ENCODE measurements at regions not wholly inside any gene's neighbourhood (a gene's known extent, or its start where the extent isn't known, plus 50 kb on each side); places are given as distances from the start of the nearest gene placed in this dataset.

GRCh38 chr11:131033151-131033651, 116.9 kb upstream of the SNX19 start:
- Mint-ChIP-seq H3K9me3 (no peaks in the 10 kb centered on the region), H3K36me3 (ENCODE audit: low read depth) (no peaks in the 10 kb centered on the region), H3K4me3 (no peak overlapping the region), H3K4me1 (ENCODE audit: low read depth) (no peaks in the 10 kb centered on the region), H3K27ac (no peak overlapping the region), H3K27me3 (no peaks in the 10 kb centered on the region)
- intact Hi-C loops (cut with micrococcal nuclease): no loop called here

- no peaks in the 10 kb centered on the region for H3K9me3 Mint-ChIP-seq
- no peak overlapping the region for H3K27ac Mint-ChIP-seq
- H3K27me3 Mint-ChIP-seq: peaks cover 1% of the 10 kb centered on the region
- no peaks in the 10 kb centered on the region for H3K4me1 Mint-ChIP-seq (ENCODE audit: low read depth)
- no peaks in the 10 kb centered on the region for H3K36me3 Mint-ChIP-seq (ENCODE audit: low read depth)
- intact Hi-C loops (cut with micrococcal nuclease): no loop called here
- no peak overlapping the region for H3K4me3 Mint-ChIP-seq
These were observed 120.2 kb upstream of the SNX19 start for GRCh38 chr11:131036514-131036913.

- peaks cover 1% of the 10 kb centered on the region for H3K27me3 Mint-ChIP-seq
- H3K27ac Mint-ChIP-seq: no peak overlapping the region
- no peaks in the 10 kb centered on the region for H3K4me1 Mint-ChIP-seq (ENCODE audit: low read depth)
- intact Hi-C loops (cut with micrococcal nuclease): no loop called here
- no peaks in the 10 kb centered on the region for H3K9me3 Mint-ChIP-seq
- no peaks in the 10 kb centered on the region for H3K36me3 Mint-ChIP-seq (ENCODE audit: low read depth)
- H3K4me3 Mint-ChIP-seq: no peak overlapping the region
These were observed 121.6 kb upstream of the SNX19 start for GRCh38 chr11:131037873-131038272.

- no peak overlapping the region for H3K27ac Mint-ChIP-seq
- no peaks in the 10 kb centered on the region for H3K9me3 Mint-ChIP-seq
- no peaks in the 10 kb centered on the region for H3K4me1 Mint-ChIP-seq (ENCODE audit: low read depth)
- peaks cover 1% of the 10 kb centered on the region for H3K27me3 Mint-ChIP-seq
- H3K4me3 Mint-ChIP-seq: no peak overlapping the region
- no peaks in the 10 kb centered on the region for H3K36me3 Mint-ChIP-seq (ENCODE audit: low read depth)
- intact Hi-C loops (cut with micrococcal nuclease): no loop called here
These were observed 122.3 kb upstream of the SNX19 start for GRCh38 chr11:131038597-131038996.

GRCh38 chr11:131041331-131042040, 125.2 kb upstream of the SNX19 start:
- H3K36me3 Mint-ChIP-seq (ENCODE audit: low read depth): no peaks in the 10 kb centered on the region
- H3K27ac Mint-ChIP-seq: no peak overlapping the region
- H3K4me1 Mint-ChIP-seq (ENCODE audit: low read depth): no peaks in the 10 kb centered on the region
- peaks cover 1% of the 10 kb centered on the region for H3K27me3 Mint-ChIP-seq
- intact Hi-C loops (cut with micrococcal nuclease): no loop called here
- H3K9me3 Mint-ChIP-seq: no peaks in the 10 kb centered on the region
- no peak overlapping the region for H3K4me3 Mint-ChIP-seq

- no peaks in the 10 kb centered on the region for H3K4me1 Mint-ChIP-seq (ENCODE audit: low read depth)
- H3K27me3 Mint-ChIP-seq: peaks cover 1% of the 10 kb centered on the region
- H3K27ac Mint-ChIP-seq: no peak overlapping the region
- H3K4me3 Mint-ChIP-seq: no peak overlapping the region
- H3K36me3 Mint-ChIP-seq (ENCODE audit: low read depth): no peaks in the 10 kb centered on the region
- intact Hi-C loops (cut with micrococcal nuclease): no loop called here
- no peaks in the 10 kb centered on the region for H3K9me3 Mint-ChIP-seq
These were observed 125.7 kb upstream of the SNX19 start for GRCh38 chr11:131042041-131042390.

- no peaks in the 10 kb centered on the region for H3K36me3 Mint-ChIP-seq (ENCODE audit: low read depth)
- H3K27me3 Mint-ChIP-seq: peaks cover 1% of the 10 kb centered on the region
- no peak overlapping the region for H3K27ac Mint-ChIP-seq
- no peaks in the 10 kb centered on the region for H3K9me3 Mint-ChIP-seq
- no peak overlapping the region for H3K4me3 Mint-ChIP-seq
- intact Hi-C loops (cut with micrococcal nuclease): no loop called here
- no peaks in the 10 kb centered on the region for H3K4me1 Mint-ChIP-seq (ENCODE audit: low read depth)
These were observed 127.0 kb upstream of the SNX19 start for GRCh38 chr11:131043251-131043650.

- no peak overlapping the region for H3K27ac Mint-ChIP-seq
- no peaks in the 10 kb centered on the region for H3K27me3 Mint-ChIP-seq
- no peaks in the 10 kb centered on the region for H3K4me1 Mint-ChIP-seq (ENCODE audit: low read depth)
- no peaks in the 10 kb centered on the region for H3K9me3 Mint-ChIP-seq
- no peaks in the 10 kb centered on the region for H3K36me3 Mint-ChIP-seq (ENCODE audit: low read depth)
- H3K4me3 Mint-ChIP-seq: no peak overlapping the region
- intact Hi-C loops (cut with micrococcal nuclease): no loop called here
These were observed 128.6 kb upstream of the SNX19 start for GRCh38 chr11:131044851-131045250.

- no peaks in the 10 kb centered on the region for H3K36me3 Mint-ChIP-seq (ENCODE audit: low read depth)
- no peak overlapping the region for H3K27ac Mint-ChIP-seq
- no peaks in the 10 kb centered on the region for H3K27me3 Mint-ChIP-seq
- intact Hi-C loops (cut with micrococcal nuclease): no loop called here
- H3K4me1 Mint-ChIP-seq (ENCODE audit: low read depth): no peaks in the 10 kb centered on the region
- H3K4me3 Mint-ChIP-seq: no peak overlapping the region
- no peaks in the 10 kb centered on the region for H3K9me3 Mint-ChIP-seq
These were observed 136.1 kb upstream of the SNX19 start for GRCh38 chr11:131052367-131052766.

- no peaks in the 10 kb centered on the region for H3K4me1 Mint-ChIP-seq (ENCODE audit: low read depth)
- intact Hi-C loops (cut with micrococcal nuclease): no loop called here
These were observed 139.8 kb upstream of the SNX19 start for GRCh38 chr11:131056036-131056435.

GRCh38 chr11:131063638-131064037, 147.4 kb upstream of the SNX19 start:
- Mint-ChIP-seq H3K27me3 (no peaks in the 10 kb centered on the region), H3K9me3 (no peaks in the 10 kb centered on the region), H3K4me3 (no peak overlapping the region), H3K4me1 (ENCODE audit: low read depth) (no peaks in the 10 kb centered on the region), H3K36me3 (ENCODE audit: low read depth) (no peaks in the 10 kb centered on the region), H3K27ac (no peak overlapping the region)
- intact Hi-C loops (cut with micrococcal nuclease): loop anchor here (1.0 kb wide), 1 partner anchor 611 kb away; no protein-coding TSS in a partner anchor

More at GRCh38 chr11:131056036-131056435, 139.8 kb upstream of the SNX19 start:
- H3K27me3 Mint-ChIP-seq: no peaks in the 10 kb centered on the region
- no peak overlapping the region for H3K4me3 Mint-ChIP-seq
- H3K27ac Mint-ChIP-seq: no peak overlapping the region
- H3K9me3 Mint-ChIP-seq: no peaks in the 10 kb centered on the region
- no peaks in the 10 kb centered on the region for H3K36me3 Mint-ChIP-seq (ENCODE audit: low read depth)

GRCh38 chr11:131064373-131064991, 148.2 kb upstream of the SNX19 start:
- H3K27ac Mint-ChIP-seq: no peak overlapping the region
- intact Hi-C loops (cut with micrococcal nuclease): loop anchor here (1.0 kb wide), 1 partner anchor 610 kb away; no protein-coding TSS in a partner anchor
- H3K27me3 Mint-ChIP-seq: no peaks in the 10 kb centered on the region
- H3K36me3 Mint-ChIP-seq (ENCODE audit: low read depth): no peaks in the 10 kb centered on the region
- no peak overlapping the region for H3K4me3 Mint-ChIP-seq
- no peaks in the 10 kb centered on the region for H3K9me3 Mint-ChIP-seq
- no peaks in the 10 kb centered on the region for H3K4me1 Mint-ChIP-seq (ENCODE audit: low read depth)

- Mint-ChIP-seq H3K27me3 (no peaks in the 10 kb centered on the region), H3K4me3 (no peak overlapping the region), H3K36me3 (ENCODE audit: low read depth) (no peaks in the 10 kb centered on the region), H3K9me3 (no peaks in the 10 kb centered on the region), H3K27ac (no peak overlapping the region), H3K4me1 (ENCODE audit: low read depth) (no peaks in the 10 kb centered on the region)
- intact Hi-C loops (cut with micrococcal nuclease): no loop called here
These were observed 149.4 kb upstream of the SNX19 start for GRCh38 chr11:131065435-131066413.

- Mint-ChIP-seq H3K4me1 (ENCODE audit: low read depth) (no peaks in the 10 kb centered on the region), H3K27me3 (no peaks in the 10 kb centered on the region), H3K9me3 (no peaks in the 10 kb centered on the region), H3K36me3 (ENCODE audit: low read depth) (no peaks in the 10 kb centered on the region), H3K27ac (no peak overlapping the region), H3K4me3 (no peak overlapping the region)
- intact Hi-C loops (cut with micrococcal nuclease): no loop called here
These were observed 150.3 kb upstream of the SNX19 start for GRCh38 chr11:131066551-131066950.

All from dendritic cell treated with granulocyte-macrophage colony-stimulating factor and Interleukin-4, amounts not matched to agents 40 ng/mL and 50 ng/mL, for 4 days (primary cell).